ENCODE measurements at regions not wholly inside any gene's neighbourhood (a gene's known extent, or its start where the extent isn't known, plus 50 kb on each side); places are given as distances from the start of the nearest gene placed in this dataset.
A peak's percentile ranks its signal among the peaks of the same experiment; 100 is the strongest.

GRCh38 chr3:150238995-150239619, 169.0 kb upstream of the TSC22D2 start:
- intact Hi-C loops (cut with DNase I) = no loop called here
- no peak for FAIRE-seq
- peak; percentile 56 for TF ChIP-seq CTCF (IDR thresholded peaks at IDR 0.05; ENCODE audit: borderline replicate concordance, extremely low read depth, insufficient read depth)
- H3K27me3 ChIP-seq (ENCODE audit: control insufficient read depth, insufficient read depth, low read length) = no peaks in the 10 kb centered on the region
- no peaks in the 10 kb centered on the region for H3K9me3 ChIP-seq (ENCODE audit: control insufficient read depth in 2 of 3, insufficient read depth in 1 of 3, low read length in 3 of 3)
- H3K36me3 ChIP-seq (ENCODE audit: control insufficient read depth in 2 of 3, insufficient read depth in 3 of 3, low read length in 3 of 3) = no peaks in the 10 kb centered on the region
- no peak overlapping the region for H3K9ac ChIP-seq (ENCODE audit: low read length in 3 of 3)
- H3K4me3 ChIP-seq (ENCODE audit: low read length in 3 of 3) = peak overlapping the region in 1 of 3 donors; percentile 20
- DNase-seq = peak in 3 of 5 donors; percentile 52 to 75 (median 74)
- H3K4me1 ChIP-seq (ENCODE audit: control insufficient read depth in 2 of 3, insufficient read depth in 2 of 3, low read depth in 1 of 3, low read length in 3 of 3) = peaks cover 3 to 9% (median 5%) of the 10 kb centered on the region in 3 donors
- H3K27ac ChIP-seq (ENCODE audit: low read depth in 2 of 2, low read length in 2 of 2) = peak overlapping the region; percentile 55 to 71

DNA sequence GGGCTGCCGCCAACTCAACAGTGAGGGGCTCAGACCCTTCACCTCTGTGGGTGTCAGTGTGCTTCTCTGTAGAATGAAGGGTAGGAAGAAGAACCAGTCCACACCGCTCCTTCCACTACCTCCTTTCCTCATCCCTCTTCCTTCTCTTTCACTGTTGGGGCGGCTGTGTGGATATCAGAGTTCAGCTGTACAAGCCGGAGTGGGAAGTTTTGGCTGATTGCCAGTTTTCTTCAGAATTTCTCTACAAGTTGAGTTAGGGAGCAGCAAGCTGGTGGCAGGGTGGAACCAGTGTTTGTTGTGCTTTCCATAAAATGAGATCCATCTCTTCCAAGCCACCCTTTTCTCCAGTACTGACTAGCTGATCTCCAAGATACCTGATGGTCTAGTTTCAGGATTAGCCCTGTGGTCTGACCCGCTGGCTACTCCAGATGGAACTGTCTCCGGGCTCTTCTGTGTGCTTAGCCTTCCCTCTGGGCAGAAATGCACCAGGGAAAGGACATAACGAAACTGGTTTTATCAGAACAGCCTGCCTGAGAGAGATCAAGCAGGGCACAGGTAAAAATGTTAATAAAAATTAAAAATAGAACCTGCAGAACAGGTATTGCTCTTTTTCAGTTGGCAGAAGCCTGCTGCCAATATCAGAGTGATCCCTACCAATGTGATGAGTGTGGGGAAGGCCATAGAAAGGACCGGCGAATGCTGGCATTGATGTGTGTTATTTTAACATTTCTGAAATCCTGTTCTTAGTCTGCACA, 169.9 kb upstream of the TSC22D2 start:
- Histone ChIP-seq H3K4me3 (ENCODE audit: low read length in 3 of 3) (peak overlapping the region in 1 of 3 donors; percentile 20), H3K9ac (ENCODE audit: low read length in 3 of 3) (no peak overlapping the region)
- no peak for FAIRE-seq

DNA sequence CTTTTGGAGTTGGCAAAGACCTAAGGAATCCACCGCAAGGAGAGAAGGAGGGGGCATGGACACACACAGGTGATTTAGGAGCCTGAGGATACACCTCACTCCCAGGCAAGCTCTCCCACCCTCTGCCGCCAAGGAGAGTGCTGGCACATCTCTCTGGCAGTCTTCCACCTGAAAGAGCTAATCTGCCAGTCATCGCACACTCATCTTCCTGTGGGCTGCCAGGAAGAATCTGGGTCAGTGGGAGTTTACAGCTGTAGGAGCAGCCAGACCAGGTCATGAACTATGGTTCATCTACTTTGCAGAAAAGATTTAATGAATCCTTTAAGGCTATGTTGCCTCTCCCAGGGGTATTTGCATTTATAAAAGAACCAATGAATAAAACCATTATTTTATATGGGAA, 170.6 kb upstream of the TSC22D2 start:
- Histone ChIP-seq H3K27ac (ENCODE audit: low read depth in 2 of 2, low read length in 2 of 2) (peak overlapping the region; percentile 26 to 85), H3K36me3 (ENCODE audit: control insufficient read depth in 2 of 3, insufficient read depth in 3 of 3, low read length in 3 of 3) (no peaks in the 10 kb centered on the region), H3K4me1 (ENCODE audit: control insufficient read depth in 2 of 3, insufficient read depth in 2 of 3, low read depth in 1 of 3, low read length in 3 of 3) (peaks cover 3 to 9% (median 5%) of the 10 kb centered on the region in 3 donors), H3K27me3 (ENCODE audit: control insufficient read depth, insufficient read depth, low read length) (no peaks in the 10 kb centered on the region), H3K9ac (ENCODE audit: low read length in 3 of 3) (no peak overlapping the region), H3K4me3 (ENCODE audit: low read length in 3 of 3) (peak overlapping the region in 1 of 3 donors; percentile 20), H3K9me3 (ENCODE audit: control insufficient read depth in 2 of 3, insufficient read depth in 1 of 3, low read length in 3 of 3) (no peaks in the 10 kb centered on the region)
- DNase-seq (no peak), FAIRE-seq (no peak)
- intact Hi-C loops (cut with DNase I) = no loop called here
- no peak for TF ChIP-seq CTCF (IDR thresholded peaks at IDR 0.05; ENCODE audit: borderline replicate concordance, extremely low read depth, insufficient read depth)

More for the DNA sequence above, 169.9 kb upstream of the TSC22D2 start:
- Histone ChIP-seq H3K27me3 (ENCODE audit: control insufficient read depth, insufficient read depth, low read length) (no peaks in the 10 kb centered on the region), H3K27ac (ENCODE audit: low read depth in 2 of 2, low read length in 2 of 2) (peak overlapping the region; percentile 55 to 85), H3K36me3 (ENCODE audit: control insufficient read depth in 2 of 3, insufficient read depth in 3 of 3, low read length in 3 of 3) (no peaks in the 10 kb centered on the region), H3K9me3 (ENCODE audit: control insufficient read depth in 2 of 3, insufficient read depth in 1 of 3, low read length in 3 of 3) (no peaks in the 10 kb centered on the region), H3K4me1 (ENCODE audit: control insufficient read depth in 2 of 3, insufficient read depth in 2 of 3, low read depth in 1 of 3, low read length in 3 of 3) (peaks cover 3 to 9% (median 5%) of the 10 kb centered on the region in 3 donors)
- intact Hi-C loops (cut with DNase I) = no loop called here
- no peak for TF ChIP-seq CTCF (IDR thresholded peaks at IDR 0.05; ENCODE audit: borderline replicate concordance, extremely low read depth, insufficient read depth)
- peak in 2 of 5 donors; percentile 71 to 76 for DNase-seq

Data from kidney (tissue), 13 donors.